ENCODE measurements at regions not wholly inside any gene's neighbourhood (a gene's known extent, or its start where the extent isn't known, plus 50 kb on each side); places are given as distances from the start of the nearest gene placed in this dataset.

- no peaks in the 10 kb centered on the region for H3K27me3 Mint-ChIP-seq
- Histone ChIP-seq H3K36me3 (ENCODE audit: control insufficient read depth in 2 of 3, insufficient read depth in 3 of 3, low read length in 3 of 3) (no peaks in the 10 kb centered on the region), H3K4me3 (ENCODE audit: low read length) (no peak overlapping the region), H3K4me1 (ENCODE audit: control insufficient read depth in 2 of 2, insufficient read depth in 2 of 2, low read length in 2 of 2) (peaks cover 0 to 24% of the 10 kb centered on the region in 2 donors), H3K9me3 (ENCODE audit: control insufficient read depth in 2 of 3, low read length in 3 of 3) (no peaks in the 10 kb centered on the region), H3K27ac (ENCODE audit: low read depth, low read length) (no peak overlapping the region), H3K27me3 (ENCODE audit: control insufficient read depth in 2 of 2, insufficient read depth in 2 of 2, low read length in 2 of 2) (no peaks in the 10 kb centered on the region)
- no peak for DNase-seq
- POLR2A ChIA-PET: no interaction called here
- H3K36me3 Mint-ChIP-seq: no peaks in the 10 kb centered on the region
- intact Hi-C loops (cut with micrococcal nuclease): loop anchor here in 1 of 2 donors (5.0 kb wide), 1 partner anchor 79 kb away; no protein-coding TSS in a partner anchor
- H3K9me3 Mint-ChIP-seq: peaks cover 0 to 4% (median 0%) of the 10 kb centered on the region in 11 donors
- CTCF ChIA-PET: no interaction called here
- peaks cover 0 to 35% (median 28%) of the 10 kb centered on the region in 7 donors for H3K4me1 Mint-ChIP-seq
- H3K27ac Mint-ChIP-seq: peak overlapping the region in 3 of 9 donors; percentile 9 to 55 (median 33)
- ATAC-seq: no peak
- no peak overlapping the region for H3K4me3 Mint-ChIP-seq
Observed at GRCh38 chr7:80313067-80313626, 178.5 kb downstream of the GNAI1 start.

- Mint-ChIP-seq H3K4me1 (peaks cover 0 to 41% (median 28%) of the 10 kb centered on the region in 7 donors), H3K27ac (peak overlapping the region in 8 of 9 donors; percentile 19 to 87 (median 52)), H3K9me3 (peaks cover 0 to 4% (median 0%) of the 10 kb centered on the region in 11 donors), H3K36me3 (no peaks in the 10 kb centered on the region), H3K27me3 (no peaks in the 10 kb centered on the region), H3K4me3 (peak overlapping the region in 8 of 10 donors; percentile 51 to 78 (median 60))
- Histone ChIP-seq H3K9me3 (ENCODE audit: control insufficient read depth in 2 of 3, low read length in 3 of 3) (no peaks in the 10 kb centered on the region), H3K4me1 (ENCODE audit: control insufficient read depth in 2 of 2, insufficient read depth in 2 of 2, low read length in 2 of 2) (peaks cover 0 to 24% of the 10 kb centered on the region in 2 donors), H3K27me3 (ENCODE audit: control insufficient read depth in 2 of 2, insufficient read depth in 2 of 2, low read length in 2 of 2) (no peaks in the 10 kb centered on the region), H3K4me3 (ENCODE audit: low read length) (no peak overlapping the region), H3K36me3 (ENCODE audit: control insufficient read depth in 2 of 3, insufficient read depth in 3 of 3, low read length in 3 of 3) (no peaks in the 10 kb centered on the region), H3K27ac (ENCODE audit: low read depth, low read length) (peak overlapping the region; percentile 17)
- ChIA-PET POLR2A (interaction anchor here (0.6 to 0.7 kb wide), 3 partner anchors 9 to 383 kb away, joined by 3 read pairs; no protein-coding TSS in a partner anchor), CTCF (no interaction called here)
- intact Hi-C loops (cut with micrococcal nuclease): loop anchor here in 1 of 2 donors (5.0 kb wide), 1 partner anchor 80 kb away; no protein-coding TSS in a partner anchor
- ATAC-seq: peak; percentile 82
- DNase-seq: peak in 7 of 9 donors; percentile 34 to 69 (median 54)
Observed at GRCh38 chr7:80312139-80312661, 177.6 kb downstream of the GNAI1 start.

GRCh38 chr7:80311313-80311712 lies 176.7 kb downstream of the GNAI1 start:
- Histone ChIP-seq H3K27me3 (ENCODE audit: control insufficient read depth in 2 of 2, insufficient read depth in 2 of 2, low read length in 2 of 2) (no peaks in the 10 kb centered on the region), H3K36me3 (ENCODE audit: control insufficient read depth in 2 of 3, insufficient read depth in 3 of 3, low read length in 3 of 3) (no peaks in the 10 kb centered on the region), H3K4me1 (ENCODE audit: control insufficient read depth in 2 of 2, insufficient read depth in 2 of 2, low read length in 2 of 2) (peaks cover 0 to 24% of the 10 kb centered on the region in 2 donors), H3K4me3 (ENCODE audit: low read length) (no peak overlapping the region), H3K9me3 (ENCODE audit: control insufficient read depth in 2 of 3, low read length in 3 of 3) (no peaks in the 10 kb centered on the region), H3K27ac (ENCODE audit: low read depth, low read length) (peak overlapping the region; percentile 17)
- intact Hi-C loops (cut with micrococcal nuclease): loop anchor here in 1 of 2 donors (2.0 to 5.0 kb wide), 2 partner anchors 81 to 177 kb away; partner anchors contain the start of gene GNAI1
- CTCF ChIA-PET: no interaction called here
- Mint-ChIP-seq H3K9me3 (peaks cover 0 to 4% (median 0%) of the 10 kb centered on the region in 11 donors), H3K27ac (peak overlapping the region in 7 of 9 donors; percentile 14 to 87 (median 57)), H3K4me3 (peak overlapping the region in 2 of 10 donors; percentile 56 to 59), H3K4me1 (peaks cover 0 to 47% (median 32%) of the 10 kb centered on the region in 7 donors), H3K27me3 (no peaks in the 10 kb centered on the region), H3K36me3 (no peaks in the 10 kb centered on the region)
- ATAC-seq (no peak), DNase-seq (no peak)
- POLR2A ChIA-PET: interaction anchor here (0.7 kb wide), 1 partner anchor 382 kb away, joined by 3 read pairs; no protein-coding TSS in a partner anchor

GRCh38 chr7:80309971-80310549 lies 175.4 kb downstream of the GNAI1 start:
- Mint-ChIP-seq H3K4me3 (peak overlapping the region in 7 of 10 donors; percentile 27 to 73 (median 56)), H3K9me3 (peaks cover 0 to 4% (median 0%) of the 10 kb centered on the region in 11 donors), H3K27ac (peak overlapping the region in 8 of 9 donors; percentile 16 to 91 (median 64)), H3K4me1 (peaks cover 0 to 48% (median 32%) of the 10 kb centered on the region in 7 donors), H3K36me3 (peaks cover 0 to 3% (median 0%) of the 10 kb centered on the region in 5 donors), H3K27me3 (no peaks in the 10 kb centered on the region)
- ChIA-PET CTCF (interaction anchor here (0.6 kb wide), 1 partner anchor 194 kb away, joined by 3 read pairs; no protein-coding TSS in a partner anchor), POLR2A (no interaction called here)
- peak in 6 of 9 donors; percentile 19 to 43 (median 28) for DNase-seq
- H3K27me3 ChIP-seq (ENCODE audit: control insufficient read depth in 2 of 2, insufficient read depth in 2 of 2, low read length in 2 of 2): no peaks in the 10 kb centered on the region
- H3K36me3 ChIP-seq (ENCODE audit: control insufficient read depth in 2 of 3, insufficient read depth in 3 of 3, low read length in 3 of 3): no peaks in the 10 kb centered on the region
- H3K4me1 ChIP-seq (ENCODE audit: control insufficient read depth in 2 of 2, insufficient read depth in 2 of 2, low read length in 2 of 2): peaks cover 0 to 24% of the 10 kb centered on the region in 2 donors
- no peak overlapping the region for H3K4me3 ChIP-seq (ENCODE audit: low read length)
- no peaks in the 10 kb centered on the region for H3K9me3 ChIP-seq (ENCODE audit: control insufficient read depth in 2 of 3, low read length in 3 of 3)
- intact Hi-C loops (cut with micrococcal nuclease): loop anchor here in 1 of 2 donors (2.0 to 5.0 kb wide), 2 partner anchors 82 to 175 kb away; partner anchors contain the start of gene GNAI1
- no peak overlapping the region for H3K27ac ChIP-seq (ENCODE audit: low read depth, low read length)
- peak; percentile 54 for ATAC-seq

GRCh38 chr7:80309377-80309776 lies 174.7 kb downstream of the GNAI1 start:
- POLR2A ChIA-PET: no interaction called here
- no peaks in the 10 kb centered on the region for H3K36me3 ChIP-seq (ENCODE audit: control insufficient read depth in 2 of 3, insufficient read depth in 3 of 3, low read length in 3 of 3)

GRCh38 chr7:80307227-80307856 lies 172.7 kb downstream of the GNAI1 start:
- peaks cover 0 to 46% (median 29%) of the 10 kb centered on the region in 7 donors for H3K4me1 Mint-ChIP-seq
- H3K27me3 Mint-ChIP-seq: no peaks in the 10 kb centered on the region
- H3K27ac ChIP-seq (ENCODE audit: low read depth, low read length): no peak overlapping the region
- peaks cover 0 to 4% (median 0%) of the 10 kb centered on the region in 11 donors for H3K9me3 Mint-ChIP-seq
- intact Hi-C loops (cut with micrococcal nuclease): no loop called here
- ChIA-PET POLR2A (no interaction called here), CTCF (no interaction called here)
- no peaks in the 10 kb centered on the region for H3K27me3 ChIP-seq (ENCODE audit: control insufficient read depth in 2 of 2, insufficient read depth in 2 of 2, low read length in 2 of 2)
- ATAC-seq: no peak
- no peak overlapping the region for H3K27ac Mint-ChIP-seq
- no peaks in the 10 kb centered on the region for H3K9me3 ChIP-seq (ENCODE audit: control insufficient read depth in 2 of 3, low read length in 3 of 3)
- H3K4me3 ChIP-seq (ENCODE audit: low read length): no peak overlapping the region
- H3K36me3 ChIP-seq (ENCODE audit: control insufficient read depth in 2 of 3, insufficient read depth in 3 of 3, low read length in 3 of 3): no peaks in the 10 kb centered on the region
- no peak for DNase-seq
- peaks cover 0 to 3% (median 0%) of the 10 kb centered on the region in 5 donors for H3K36me3 Mint-ChIP-seq
- no peak overlapping the region for H3K4me3 Mint-ChIP-seq
- peaks cover 0 to 18% of the 10 kb centered on the region in 2 donors for H3K4me1 ChIP-seq (ENCODE audit: control insufficient read depth in 2 of 2, insufficient read depth in 2 of 2, low read length in 2 of 2)

More at GRCh38 chr7:80309377-80309776, 174.7 kb downstream of the GNAI1 start:
- peak overlapping the region in 5 of 10 donors; percentile 10 to 73 (median 48) for H3K4me3 Mint-ChIP-seq
- Histone ChIP-seq H3K27me3 (ENCODE audit: control insufficient read depth in 2 of 2, insufficient read depth in 2 of 2, low read length in 2 of 2) (no peaks in the 10 kb centered on the region), H3K27ac (ENCODE audit: low read depth, low read length) (no peak overlapping the region), H3K4me1 (ENCODE audit: control insufficient read depth in 2 of 2, insufficient read depth in 2 of 2, low read length in 2 of 2) (peaks cover 0 to 24% of the 10 kb centered on the region in 2 donors), H3K4me3 (ENCODE audit: low read length) (no peak overlapping the region), H3K9me3 (ENCODE audit: control insufficient read depth in 2 of 3, low read length in 3 of 3) (no peaks in the 10 kb centered on the region)
- H3K4me1 Mint-ChIP-seq: peaks cover 0 to 48% (median 32%) of the 10 kb centered on the region in 7 donors
- DNase-seq: no peak
- CTCF ChIA-PET: no interaction called here
- no peak for ATAC-seq
- H3K9me3 Mint-ChIP-seq: peaks cover 0 to 4% (median 0%) of the 10 kb centered on the region in 11 donors
- H3K27me3 Mint-ChIP-seq: no peaks in the 10 kb centered on the region
- peak overlapping the region in 4 of 9 donors; percentile 5 to 53 (median 31) for H3K27ac Mint-ChIP-seq
- intact Hi-C loops (cut with micrococcal nuclease): no loop called here
- peaks cover 0 to 3% (median 0%) of the 10 kb centered on the region in 5 donors for H3K36me3 Mint-ChIP-seq

Data from naive thymus-derived CD4-positive, alpha-beta T cell (primary cell).